GM18858 (cell line): ENCODE measurements at regions not wholly inside any gene's neighbourhood (a gene's known extent, or its start where the extent isn't known, plus 50 kb on each side); places are given as distances from the start of the nearest gene placed in this dataset.

Experiments
- ATAC-seq: cut with Tn5 transposase; IDR thresholded peaks from one replicate; pipeline ENCODE4 v1.9.1; 2021; ENCODE audit not compliant: unreplicated experiment

- ATAC-seq, result no peak
Observed at GRCh38 chr2:183607995-183608394, 483.8 kb downstream of the NUP35 start.

GRCh38 chr2:183608747-183609146 is 484.5 kb downstream of the NUP35 start:
- no peak for ATAC-seq

GRCh38 chr2:183610724-183611123 is 486.5 kb downstream of the NUP35 start:
- no peak for ATAC-seq

- ATAC-seq, result no peak
Observed at GRCh38 chr2:183614799-183615435, 490.7 kb downstream of the NUP35 start.

GRCh38 chr2:183623227-183623626 is 499.0 kb downstream of the NUP35 start:
- no peak for ATAC-seq

GRCh38 chr2:183630964-183631363 is 506.7 kb downstream of the NUP35 start:
- ATAC-seq, result no peak

GRCh38 chr2:183656121-183656520 is 531.9 kb downstream of the NUP35 start:
- no peak for ATAC-seq

- ATAC-seq, result no peak
Observed at GRCh38 chr2:183665425-183665824, 541.2 kb downstream of the NUP35 start.

GRCh38 chr2:183666031-183666430 is 541.8 kb downstream of the NUP35 start:
- no peak for ATAC-seq

GRCh38 chr2:183671233-183671632 is 547.0 kb downstream of the NUP35 start:
- no peak for ATAC-seq

GRCh38 chr2:183678908-183679307 is 554.7 kb downstream of the NUP35 start:
- no peak for ATAC-seq

- ATAC-seq, result no peak
Observed at GRCh38 chr2:183680573-183680972, 556.3 kb downstream of the NUP35 start.

- no peak for ATAC-seq
Observed at GRCh38 chr2:183684686-183685085, 560.4 kb downstream of the NUP35 start.

- no peak for ATAC-seq
Observed at GRCh38 chr2:183696028-183696427, 571.8 kb downstream of the NUP35 start.

- no peak for ATAC-seq
Observed at GRCh38 chr2:183709829-183710228, 585.6 kb downstream of the NUP35 start.

GRCh38 chr2:183718246-183718645 is 594.0 kb downstream of the NUP35 start:
- no peak for ATAC-seq

- ATAC-seq, result no peak
Observed at GRCh38 chr2:183723278-183723677, 599.0 kb downstream of the NUP35 start.

- no peak for ATAC-seq
Observed at GRCh38 chr2:183729380-183729779, 605.1 kb downstream of the NUP35 start.

- ATAC-seq, result no peak
Observed at GRCh38 chr2:183740241-183740640, 616.0 kb downstream of the NUP35 start.

GRCh38 chr2:183752571-183752970 is 628.3 kb downstream of the NUP35 start:
- ATAC-seq, result no peak

- ATAC-seq, result no peak
Observed at GRCh38 chr2:183759033-183759432, 634.8 kb downstream of the NUP35 start.

- ATAC-seq, result no peak
Observed at GRCh38 chr2:183773775-183774174, 649.5 kb downstream of the NUP35 start.

GRCh38 chr2:183780072-183780471 is 655.8 kb downstream of the NUP35 start:
- ATAC-seq, result no peak
